ENCODE measurements at regions not wholly inside any gene's neighbourhood (a gene's known extent, or its start where the extent isn't known, plus 50 kb on each side); places are given as distances from the start of the nearest gene placed in this dataset.

- TF ChIP-seq, protein P1, sequence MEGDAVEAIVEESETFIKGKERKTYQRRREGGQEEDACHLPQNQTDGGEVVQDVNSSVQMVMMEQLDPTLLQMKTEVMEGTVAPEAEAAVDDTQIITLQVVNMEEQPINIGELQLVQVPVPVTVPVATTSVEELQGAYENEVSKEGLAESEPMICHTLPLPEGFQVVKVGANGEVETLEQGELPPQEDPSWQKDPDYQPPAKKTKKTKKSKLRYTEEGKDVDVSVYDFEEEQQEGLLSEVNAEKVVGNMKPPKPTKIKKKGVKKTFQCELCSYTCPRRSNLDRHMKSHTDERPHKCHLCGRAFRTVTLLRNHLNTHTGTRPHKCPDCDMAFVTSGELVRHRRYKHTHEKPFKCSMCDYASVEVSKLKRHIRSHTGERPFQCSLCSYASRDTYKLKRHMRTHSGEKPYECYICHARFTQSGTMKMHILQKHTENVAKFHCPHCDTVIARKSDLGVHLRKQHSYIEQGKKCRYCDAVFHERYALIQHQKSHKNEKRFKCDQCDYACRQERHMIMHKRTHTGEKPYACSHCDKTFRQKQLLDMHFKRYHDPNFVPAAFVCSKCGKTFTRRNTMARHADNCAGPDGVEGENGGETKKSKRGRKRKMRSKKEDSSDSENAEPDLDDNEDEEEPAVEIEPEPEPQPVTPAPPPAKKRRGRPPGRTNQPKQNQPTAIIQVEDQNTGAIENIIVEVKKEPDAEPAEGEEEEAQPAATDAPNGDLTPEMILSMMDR (IDR thresholded peaks at IDR 0.05; ENCODE audit: extremely low read depth, insufficient read depth, missing control alignments) = no peak
- no peak for DNase-seq (ENCODE audit: low spot score)
- in situ Hi-C loops (cut with MboI; ENCODE audit: low pct_unique_long_range_greater_than_20kb, low sequenced_read_pairs, unreplicated experiment) = no loop called here
Measured at GRCh38 chr12:114898159-114898558, 214.2 kb upstream of the TBX3 start.

- TF ChIP-seq, protein P1 (IDR thresholded peaks at IDR 0.05; ENCODE audit: extremely low read depth, insufficient read depth, missing control alignments) = no peak
- no peak for DNase-seq (ENCODE audit: low spot score)
- in situ Hi-C loops (cut with MboI; ENCODE audit: low pct_unique_long_range_greater_than_20kb, low sequenced_read_pairs, unreplicated experiment) = no loop called here
Measured at GRCh38 chr12:114895827-114896226, 211.9 kb upstream of the TBX3 start.

DNA sequence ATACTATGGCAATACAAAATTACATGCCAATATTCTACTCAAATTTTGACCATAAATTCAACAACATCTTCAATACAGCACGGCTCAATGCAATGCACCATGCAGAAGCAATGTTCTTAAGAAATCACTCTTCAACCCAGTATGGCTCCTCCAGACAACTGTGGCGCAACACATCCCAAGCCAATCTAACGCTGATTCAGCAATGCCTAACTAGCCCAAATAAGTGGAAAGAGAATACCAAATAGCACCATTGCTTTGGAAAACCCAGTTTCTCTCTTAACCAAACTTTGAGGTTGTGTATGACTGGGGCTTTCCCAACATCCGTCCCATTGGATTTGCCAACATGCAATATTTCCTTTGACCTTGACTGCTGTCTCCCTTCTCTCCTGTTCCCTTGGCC lies 211.1 kb upstream of the TBX3 start:
- TF ChIP-seq, protein P1 (IDR thresholded peaks at IDR 0.05; ENCODE audit: extremely low read depth, insufficient read depth, missing control alignments) = no peak
- in situ Hi-C loops (cut with MboI; ENCODE audit: low pct_unique_long_range_greater_than_20kb, low sequenced_read_pairs, unreplicated experiment) = no loop called here
- no peak for DNase-seq (ENCODE audit: low spot score)

DNA sequence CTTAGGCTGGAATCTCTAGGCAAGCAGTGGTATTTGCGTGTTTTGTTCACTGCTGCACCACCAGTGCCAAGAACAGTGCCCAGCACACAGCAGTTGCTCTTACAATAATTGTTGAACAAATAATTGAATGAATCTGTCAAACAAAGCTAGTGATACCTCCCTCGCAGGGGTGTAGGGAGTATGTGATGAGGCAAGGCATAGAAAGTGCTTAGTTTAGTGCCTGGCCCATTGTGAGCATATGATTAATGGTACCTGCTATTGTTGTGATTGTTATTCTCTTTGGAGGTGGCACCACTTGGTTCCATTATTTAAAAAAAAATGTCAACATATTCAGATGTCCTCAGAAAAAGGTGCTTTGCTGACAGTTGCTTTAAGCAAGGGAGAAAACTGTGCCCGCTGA lies 210.1 kb upstream of the TBX3 start:
- in situ Hi-C loops (cut with MboI; ENCODE audit: low pct_unique_long_range_greater_than_20kb, low sequenced_read_pairs, unreplicated experiment) = no loop called here
- no peak for DNase-seq (ENCODE audit: low spot score)
- TF ChIP-seq, protein P1 (IDR thresholded peaks at IDR 0.05; ENCODE audit: extremely low read depth, insufficient read depth, missing control alignments) = no peak

- TF ChIP-seq, protein P1 (IDR thresholded peaks at IDR 0.05; ENCODE audit: extremely low read depth, insufficient read depth, missing control alignments) = no peak
- no peak for DNase-seq (ENCODE audit: low spot score)
- in situ Hi-C loops (cut with MboI; ENCODE audit: low pct_unique_long_range_greater_than_20kb, low sequenced_read_pairs, unreplicated experiment) = no loop called here
Measured at GRCh38 chr12:114888928-114889584, 205.1 kb upstream of the TBX3 start.

DNA sequence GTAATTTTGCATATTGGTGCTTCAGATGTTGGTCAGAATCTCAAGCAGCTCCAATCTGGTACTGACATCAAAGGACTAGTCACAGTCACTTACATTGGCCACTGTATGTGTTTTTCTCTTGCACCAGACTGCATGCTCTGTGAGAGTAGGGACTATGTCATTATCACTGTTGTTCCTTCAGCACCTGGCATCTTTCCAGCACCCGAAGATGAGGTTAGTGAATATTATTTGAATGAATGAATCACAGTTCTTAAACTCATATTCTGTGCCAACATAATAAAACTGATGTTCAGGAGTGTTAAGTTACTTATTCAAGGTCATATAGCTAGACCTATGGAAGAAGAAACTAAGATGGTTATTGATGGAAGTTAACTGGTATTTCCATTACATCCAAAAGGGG lies 204.5 kb upstream of the TBX3 start:
- in situ Hi-C loops (cut with MboI; ENCODE audit: low pct_unique_long_range_greater_than_20kb, low sequenced_read_pairs, unreplicated experiment) = no loop called here
- TF ChIP-seq, protein P1 (IDR thresholded peaks at IDR 0.05; ENCODE audit: extremely low read depth, insufficient read depth, missing control alignments) = no peak
- no peak for DNase-seq (ENCODE audit: low spot score)

All from GM13977 (cell line).